ENCODE measurements at regions not wholly inside any gene's neighbourhood (a gene's known extent, or its start where the extent isn't known, plus 50 kb on each side); places are given as distances from the start of the nearest gene placed in this dataset.

DNA sequence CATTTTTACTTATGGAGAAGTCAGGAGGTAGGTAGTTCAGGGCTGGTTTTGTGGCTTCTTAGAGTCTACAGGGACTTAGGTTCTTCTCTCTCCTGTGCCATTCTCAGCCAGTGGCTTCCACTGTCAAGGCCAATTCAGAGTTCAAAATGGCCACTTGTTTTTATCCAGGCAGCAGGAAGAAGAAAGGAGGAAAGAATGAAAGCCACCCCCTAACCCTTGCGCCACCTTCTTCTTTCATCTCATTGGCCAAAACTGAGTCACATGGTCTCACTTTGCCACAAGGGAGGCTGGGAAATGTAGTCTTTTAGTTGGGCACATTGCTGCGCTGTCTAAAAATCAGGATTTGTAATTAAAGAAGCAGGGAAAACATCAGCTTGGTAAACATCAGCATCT is 60.8 kb upstream of the MED9 start:
- TF ChIP-seq, protein P1, sequence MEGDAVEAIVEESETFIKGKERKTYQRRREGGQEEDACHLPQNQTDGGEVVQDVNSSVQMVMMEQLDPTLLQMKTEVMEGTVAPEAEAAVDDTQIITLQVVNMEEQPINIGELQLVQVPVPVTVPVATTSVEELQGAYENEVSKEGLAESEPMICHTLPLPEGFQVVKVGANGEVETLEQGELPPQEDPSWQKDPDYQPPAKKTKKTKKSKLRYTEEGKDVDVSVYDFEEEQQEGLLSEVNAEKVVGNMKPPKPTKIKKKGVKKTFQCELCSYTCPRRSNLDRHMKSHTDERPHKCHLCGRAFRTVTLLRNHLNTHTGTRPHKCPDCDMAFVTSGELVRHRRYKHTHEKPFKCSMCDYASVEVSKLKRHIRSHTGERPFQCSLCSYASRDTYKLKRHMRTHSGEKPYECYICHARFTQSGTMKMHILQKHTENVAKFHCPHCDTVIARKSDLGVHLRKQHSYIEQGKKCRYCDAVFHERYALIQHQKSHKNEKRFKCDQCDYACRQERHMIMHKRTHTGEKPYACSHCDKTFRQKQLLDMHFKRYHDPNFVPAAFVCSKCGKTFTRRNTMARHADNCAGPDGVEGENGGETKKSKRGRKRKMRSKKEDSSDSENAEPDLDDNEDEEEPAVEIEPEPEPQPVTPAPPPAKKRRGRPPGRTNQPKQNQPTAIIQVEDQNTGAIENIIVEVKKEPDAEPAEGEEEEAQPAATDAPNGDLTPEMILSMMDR (IDR thresholded peaks at IDR 0.05): no peak
- no peak for TF ChIP-seq POLR2A (IDR thresholded peaks at IDR 0.05)

Measured in lower leg skin (tissue), 3 donors.